HFF-Myc (cell line): ENCODE measurements at regions not wholly inside any gene's neighbourhood (a gene's known extent, or its start where the extent isn't known, plus 50 kb on each side); places are given as distances from the start of the nearest gene placed in this dataset.

Experiments used
- DNase-seq: peaks from one replicate; pipeline ENCODE4 v3.0.0-alpha.2; 2011; ENCODE audit warnings: low read depth; ENCODE audit errors: extremely low read depth
- H3K4me3 ChIP-seq: replicated peaks from 2 replicates; pipeline ENCODE4 v1.5.1; 2011; ENCODE audit warnings: low read depth, mild to moderate bottlenecking, control low read depth, low read length
- CTCF ChIP-seq: IDR thresholded peaks from 2 replicates; pipeline ENCODE4 v1.5.1; 2012; ENCODE audit warnings: mild to moderate bottlenecking, low read depth, low read length, control low read depth; ENCODE audit errors: missing control alignments

- H3K4me3 ChIP-seq: no peak overlapping the region
- no peak for TF ChIP-seq CTCF
- DNase-seq: no peak
Measured at GRCh38 chr12:98438656-98439230, 76.6 kb upstream of the TMPO start.

- TF ChIP-seq CTCF: no peak
- DNase-seq: no peak
- no peak overlapping the region for H3K4me3 ChIP-seq
Measured at GRCh38 chr12:98439471-98439951, 75.9 kb upstream of the TMPO start.

- peak; percentile 56 for DNase-seq
- no peak for TF ChIP-seq CTCF
- no peak overlapping the region for H3K4me3 ChIP-seq
Measured at GRCh38 chr12:98439981-98440581, 75.3 kb upstream of the TMPO start.

- no peak overlapping the region for H3K4me3 ChIP-seq
- DNase-seq: no peak
- TF ChIP-seq CTCF: no peak
Measured at GRCh38 chr12:98446060-98446459, 69.3 kb upstream of the TMPO start.

GRCh38 chr12:98446682-98447081, 68.7 kb upstream of the TMPO start:
- TF ChIP-seq CTCF: no peak
- H3K4me3 ChIP-seq: no peak overlapping the region
- DNase-seq: no peak

GRCh38 chr12:98449584-98449983, 65.8 kb upstream of the TMPO start:
- TF ChIP-seq CTCF: no peak
- DNase-seq: no peak
- H3K4me3 ChIP-seq: no peak overlapping the region
